ENCODE measurements at regions not wholly inside any gene's neighbourhood (a gene's known extent, or its start where the extent isn't known, plus 50 kb on each side); places are given as distances from the start of the nearest gene placed in this dataset.

DNA sequence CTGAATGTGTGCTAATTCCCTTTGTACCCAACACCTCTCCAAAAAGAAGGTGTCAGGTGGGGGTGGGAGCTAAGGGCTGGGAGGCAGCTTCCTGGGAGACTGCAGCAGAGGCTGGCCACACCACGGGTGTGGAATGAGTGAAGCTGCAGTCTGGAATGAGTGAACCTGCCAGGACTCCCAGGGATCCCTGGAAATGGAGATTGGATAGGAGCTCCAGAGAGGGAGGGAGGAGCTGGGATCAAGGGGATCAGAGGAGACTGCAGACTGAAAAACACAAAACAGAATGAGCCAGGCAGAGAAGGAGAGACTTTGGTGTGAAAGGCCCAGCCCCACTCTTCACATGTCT is 387.0 kb upstream of the SULF2 start:
- in situ Hi-C loops (cut with MboI): no loop called here
- SMC1A ChIA-PET (ENCODE audit: uncharacterized antibody, unreplicated experiment): no interaction called here
- no peaks in the 10 kb centered on the region for H3K9me3 ChIP-seq (replicated peaks; ENCODE audit: control insufficient read depth, insufficient read depth, low read length)
- H3K4me1 ChIP-seq (ENCODE audit: control insufficient read depth, insufficient read depth, low read length): no peaks in the 10 kb centered on the region
- no peak for ATAC-seq
- RAD21 ChIA-PET (ENCODE audit: unreplicated experiment): no interaction called here
- TF ChIP-seq, protein P1, sequence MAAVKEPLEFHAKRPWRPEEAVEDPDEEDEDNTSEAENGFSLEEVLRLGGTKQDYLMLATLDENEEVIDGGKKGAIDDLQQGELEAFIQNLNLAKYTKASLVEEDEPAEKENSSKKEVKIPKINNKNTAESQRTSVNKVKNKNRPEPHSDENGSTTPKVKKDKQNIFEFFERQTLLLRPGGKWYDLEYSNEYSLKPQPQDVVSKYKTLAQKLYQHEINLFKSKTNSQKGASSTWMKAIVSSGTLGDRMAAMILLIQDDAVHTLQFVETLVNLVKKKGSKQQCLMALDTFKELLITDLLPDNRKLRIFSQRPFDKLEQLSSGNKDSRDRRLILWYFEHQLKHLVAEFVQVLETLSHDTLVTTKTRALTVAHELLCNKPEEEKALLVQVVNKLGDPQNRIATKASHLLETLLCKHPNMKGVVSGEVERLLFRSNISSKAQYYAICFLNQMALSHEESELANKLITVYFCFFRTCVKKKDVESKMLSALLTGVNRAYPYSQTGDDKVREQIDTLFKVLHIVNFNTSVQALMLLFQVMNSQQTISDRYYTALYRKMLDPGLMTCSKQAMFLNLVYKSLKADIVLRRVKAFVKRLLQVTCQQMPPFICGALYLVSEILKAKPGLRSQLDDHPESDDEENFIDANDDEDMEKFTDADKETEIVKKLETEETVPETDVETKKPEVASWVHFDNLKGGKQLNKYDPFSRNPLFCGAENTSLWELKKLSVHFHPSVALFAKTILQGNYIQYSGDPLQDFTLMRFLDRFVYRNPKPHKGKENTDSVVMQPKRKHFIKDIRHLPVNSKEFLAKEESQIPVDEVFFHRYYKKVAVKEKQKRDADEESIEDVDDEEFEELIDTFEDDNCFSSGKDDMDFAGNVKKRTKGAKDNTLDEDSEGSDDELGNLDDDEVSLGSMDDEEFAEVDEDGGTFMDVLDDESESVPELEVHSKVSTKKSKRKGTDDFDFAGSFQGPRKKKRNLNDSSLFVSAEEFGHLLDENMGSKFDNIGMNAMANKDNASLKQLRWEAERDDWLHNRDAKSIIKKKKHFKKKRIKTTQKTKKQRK (IDR thresholded peaks at IDR 0.05; ENCODE audit: low read depth, low read length): no peak
- TF ChIP-seq POLR2AphosphoS5 (IDR thresholded peaks at IDR 0.05; ENCODE audit: low read length) (no peak), NR2C2 (IDR thresholded peaks at IDR 0.05; ENCODE audit: borderline replicate concordance, control insufficient read depth, insufficient read length, low read depth) (no peak), ZNF622 (IDR thresholded peaks at IDR 0.05) (no peak)
- TF ChIP-seq, protein P2, sequence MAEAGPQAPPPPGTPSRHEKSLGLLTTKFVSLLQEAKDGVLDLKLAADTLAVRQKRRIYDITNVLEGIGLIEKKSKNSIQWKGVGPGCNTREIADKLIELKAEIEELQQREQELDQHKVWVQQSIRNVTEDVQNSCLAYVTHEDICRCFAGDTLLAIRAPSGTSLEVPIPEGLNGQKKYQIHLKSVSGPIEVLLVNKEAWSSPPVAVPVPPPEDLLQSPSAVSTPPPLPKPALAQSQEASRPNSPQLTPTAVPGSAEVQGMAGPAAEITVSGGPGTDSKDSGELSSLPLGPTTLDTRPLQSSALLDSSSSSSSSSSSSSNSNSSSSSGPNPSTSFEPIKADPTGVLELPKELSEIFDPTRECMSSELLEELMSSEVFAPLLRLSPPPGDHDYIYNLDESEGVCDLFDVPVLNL (IDR thresholded peaks at IDR 0.05; ENCODE audit: low read depth, low read length): no peak
- no TSS peak for BruUV-seq (replicated peaks)
- peaks cover 2 to 3% of the 10 kb centered on the region in 2 experiments; a peak in 3 of 4 replicates for H3K27me3 ChIP-seq (replicated peaks in 1 of 2; ENCODE audit: control insufficient read depth in 2 of 2, insufficient read depth in 2 of 2, low read length in 1 of 2)
- H3K36me3 ChIP-seq (ENCODE audit: control insufficient read depth in 2 of 2, insufficient read depth in 2 of 2, low read length in 1 of 2): no peaks in the 10 kb centered on the region
- no peak overlapping the region for H3K9ac ChIP-seq (ENCODE audit: control insufficient read depth, insufficient read depth, low read length)
- CTCF ChIA-PET: no interaction called here
- no peak overlapping the region for H3K4me2 ChIP-seq (ENCODE audit: control insufficient read depth, insufficient read depth)
- H3K27ac ChIP-seq (ENCODE audit: control insufficient read depth, insufficient read depth): no peak overlapping the region
- no peak overlapping the region for H3K4me3 ChIP-seq
- no peak for FAIRE-seq
- H3K79me2 ChIP-seq (ENCODE audit: control insufficient read depth, insufficient read depth, low read length): no peaks in the 10 kb centered on the region
- WGBS (ENCODE audit: insufficient coverage, insufficient replicate concordance, low lambda C conversion rate, missing lambda C conversion rate): 0% methylated on average over 1 of the region's 1 CpG
- POLR2A ChIA-PET: no interaction called here
- H2AFZ ChIP-seq (ENCODE audit: control insufficient read depth, low read depth, low read length): no peak overlapping the region
- intact Hi-C loops (cut with micrococcal nuclease; ENCODE audit: unreplicated experiment): no loop called here
- no peak for DNase-seq (ENCODE audit: low read depth, low spot score)
- H4K20me1 ChIP-seq (ENCODE audit: control insufficient read depth, insufficient read depth): no peaks in the 10 kb centered on the region
